GM04504 (cell line): ENCODE measurements at regions not wholly inside any gene's neighbourhood (a gene's known extent, or its start where the extent isn't known, plus 50 kb on each side); places are given as distances from the start of the nearest gene placed in this dataset.
"Not testable (repeated sequence)": the region's sequence is repeated elsewhere in the genome, so short reads cannot be mapped to it uniquely, and the experiment has no call there.

ENCODE experiments used
- DNase-seq: peaks from one replicate; pipeline ENCODE4 v3.0.0-alpha.2; 2012; ENCODE audit warnings: low read depth

GRCh38 chr1:168490306-168490705 lies 53.5 kb downstream of the XCL2 start:
- DNase-seq: no peak

GRCh38 chr1:168488138-168488537 lies 55.7 kb downstream of the XCL2 start:
- DNase-seq: peak; percentile 72

GRCh38 chr1:168486820-168487219 lies 57.0 kb downstream of the XCL2 start:
- DNase-seq: not testable (repeated sequence)

- DNase-seq: no peak
These were observed 58.7 kb downstream of the XCL2 start for GRCh38 chr1:168485048-168485447.

- DNase-seq: no peak
These were observed 59.7 kb downstream of the XCL2 start for GRCh38 chr1:168484083-168484482.

GRCh38 chr1:168483539-168483938 lies 60.3 kb downstream of the XCL2 start:
- DNase-seq: peak; percentile 61

- DNase-seq: no peak
These were observed 61.7 kb downstream of the XCL2 start for GRCh38 chr1:168482106-168482505.

- no peak for DNase-seq
These were observed 62.2 kb downstream of the XCL2 start for GRCh38 chr1:168481586-168481985.

- no peak for DNase-seq
These were observed 62.8 kb downstream of the XCL2 start for GRCh38 chr1:168480997-168481396.

- DNase-seq: no peak
These were observed 66.0 kb downstream of the XCL2 start for GRCh38 chr1:168477792-168478191.

GRCh38 chr1:168476588-168477385 lies 67.0 kb downstream of the XCL2 start:
- DNase-seq: no peak

- DNase-seq: no peak
These were observed 69.5 kb downstream of the XCL2 start for GRCh38 chr1:168474322-168474721.

- DNase-seq: no peak
These were observed 70.7 kb downstream of the XCL2 start for GRCh38 chr1:168473126-168473525.

- no peak for DNase-seq
These were observed 71.6 kb downstream of the XCL2 start for GRCh38 chr1:168472223-168472622.

GRCh38 chr1:168470901-168471431 lies 72.8 kb downstream of the XCL2 start:
- DNase-seq: peak; percentile 89

- DNase-seq: peak; percentile 95
These were observed 74.1 kb downstream of the XCL2 start for GRCh38 chr1:168469690-168470089.

- no peak for DNase-seq
These were observed 75.0 kb downstream of the XCL2 start for GRCh38 chr1:168468822-168469221.

GRCh38 chr1:168468042-168468809 lies 75.6 kb downstream of the XCL2 start:
- no peak for DNase-seq

GRCh38 chr1:168467452-168467851 lies 76.3 kb downstream of the XCL2 start:
- no peak for DNase-seq

- DNase-seq: no peak
These were observed 77.1 kb downstream of the XCL2 start for GRCh38 chr1:168466714-168467131.

- no peak for DNase-seq
These were observed 77.6 kb downstream of the XCL2 start for GRCh38 chr1:168466092-168466713.

GRCh38 chr1:168461108-168461507 lies 82.7 kb downstream of the XCL2 start:
- DNase-seq: not testable (repeated sequence)

GRCh38 chr1:168457296-168457695 lies 86.5 kb downstream of the XCL2 start:
- DNase-seq: not testable (repeated sequence)
